ENCODE measurements at regions not wholly inside any gene's neighbourhood (a gene's known extent, or its start where the extent isn't known, plus 50 kb on each side); places are given as distances from the start of the nearest gene placed in this dataset.

DNA sequence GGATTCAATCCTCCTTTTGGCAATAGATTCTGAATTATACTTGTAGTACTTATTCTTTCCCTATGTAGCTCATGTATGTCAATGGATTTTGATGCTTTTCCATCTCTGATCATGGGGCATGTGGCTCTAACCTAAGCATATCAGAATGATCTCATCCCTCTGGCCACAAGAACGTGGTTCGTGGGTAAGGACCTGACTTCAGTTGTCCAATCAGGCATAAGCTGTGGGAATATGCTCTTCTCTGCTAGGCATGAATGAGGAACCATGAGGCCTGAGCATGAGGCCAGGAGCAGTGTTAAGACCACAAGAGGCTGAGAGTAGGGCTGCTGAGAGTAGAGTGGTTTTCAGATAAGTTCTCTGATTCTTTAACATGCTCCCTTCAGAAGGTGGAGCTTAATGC, 292.4 kb upstream of the TSHZ3 start:
- in situ Hi-C loops (cut with HindIII; ENCODE audit: low sequenced_read_pairs): no loop called here

DNA sequence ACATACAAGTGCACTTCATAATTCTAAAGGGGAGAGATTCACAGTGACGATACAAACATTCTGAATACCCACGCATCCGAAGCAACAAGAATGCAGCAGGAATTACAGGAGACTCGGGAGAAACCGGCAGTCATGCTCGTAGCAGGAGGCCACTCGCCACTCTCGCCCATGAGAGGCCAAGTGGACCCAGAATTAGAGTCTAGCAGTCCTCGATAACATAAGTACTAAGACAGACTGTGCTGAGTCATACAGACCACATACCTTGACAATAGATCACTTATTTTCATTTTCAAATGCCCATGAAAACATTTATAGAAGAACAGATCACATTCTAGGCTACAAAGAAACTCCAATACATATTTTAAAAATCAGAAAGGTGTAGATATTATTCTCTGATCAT, 299.1 kb upstream of the TSHZ3 start:
- in situ Hi-C loops (cut with HindIII; ENCODE audit: low sequenced_read_pairs): no loop called here

DNA sequence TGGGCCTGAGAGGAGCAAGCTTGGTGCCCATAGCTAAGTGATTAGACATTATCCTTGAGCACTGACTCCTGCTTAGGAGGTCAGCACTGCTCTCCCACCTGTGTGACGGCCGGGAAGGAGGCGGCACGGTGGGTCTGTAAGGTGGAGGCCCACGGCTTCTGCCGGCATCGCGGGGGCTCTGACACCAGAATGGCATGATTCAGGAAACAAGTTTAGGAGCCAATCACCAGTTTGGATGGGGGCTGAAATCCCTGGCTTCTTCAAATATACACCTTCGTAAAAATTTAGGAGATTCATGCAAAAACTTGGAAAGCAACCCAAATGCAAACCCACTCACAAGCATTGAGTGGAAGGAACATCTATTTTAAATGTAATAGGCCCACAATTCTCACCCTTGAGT, 307.3 kb upstream of the TSHZ3 start:
- in situ Hi-C loops (cut with HindIII; ENCODE audit: low sequenced_read_pairs): no loop called here

DNA sequence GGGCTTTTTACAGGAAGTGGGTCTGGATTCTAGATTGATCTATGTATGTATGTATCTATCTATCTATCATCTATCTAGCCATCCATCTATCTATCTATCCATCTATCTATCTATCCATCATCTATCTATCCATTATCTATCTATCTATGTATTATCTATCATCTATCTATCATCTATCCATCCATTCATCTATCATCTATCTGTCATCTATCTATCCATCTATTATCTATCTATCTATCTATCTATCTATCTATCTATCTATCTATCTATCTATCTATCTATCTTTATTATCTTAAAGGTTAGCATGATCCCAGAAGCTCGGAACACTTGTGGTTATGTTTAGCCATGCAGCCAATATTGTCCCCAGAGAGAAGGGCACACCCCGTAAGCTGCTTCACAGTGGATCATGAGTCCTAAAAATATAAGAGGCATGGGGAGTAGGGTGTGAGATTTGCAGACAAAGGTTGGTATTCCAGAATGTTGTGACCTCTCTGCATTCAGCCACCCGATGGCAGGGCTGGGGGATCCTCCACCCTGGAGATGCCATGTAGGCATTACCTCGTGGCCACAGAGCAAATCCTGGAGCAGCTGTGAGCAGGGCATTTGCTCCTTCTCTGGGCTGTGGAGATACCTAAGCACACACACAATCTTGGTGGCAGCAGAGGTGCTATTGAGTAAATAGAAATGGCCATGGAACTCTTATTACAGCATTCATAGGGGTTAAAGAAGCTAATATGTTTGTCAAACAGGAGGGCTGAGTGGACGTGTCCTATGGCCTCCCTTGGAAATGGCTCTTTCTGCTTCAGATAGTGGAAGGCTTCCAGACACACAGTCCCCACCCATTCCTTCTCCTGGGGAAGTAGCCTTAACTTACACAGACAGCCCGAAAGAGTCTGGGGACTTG, 310.0 kb upstream of the TSHZ3 start:
- in situ Hi-C loops (cut with HindIII; ENCODE audit: low sequenced_read_pairs): no loop called here

DNA sequence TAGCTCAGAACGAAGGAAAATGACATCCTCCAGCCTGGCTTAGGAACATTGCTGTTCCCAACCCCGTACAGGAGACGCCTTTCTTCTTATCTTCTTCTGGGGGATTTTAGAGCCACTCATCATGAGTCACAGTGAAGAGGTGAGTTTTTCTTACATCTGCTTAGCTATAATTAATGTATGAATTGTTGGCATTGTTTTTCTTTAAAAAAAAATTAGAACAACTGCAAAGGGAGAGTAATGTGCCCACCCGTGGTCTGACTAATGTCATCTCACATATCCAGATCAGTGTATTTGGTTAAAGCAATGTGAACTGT, 310.6 kb upstream of the TSHZ3 start:
- in situ Hi-C loops (cut with HindIII; ENCODE audit: low sequenced_read_pairs): no loop called here

DNA sequence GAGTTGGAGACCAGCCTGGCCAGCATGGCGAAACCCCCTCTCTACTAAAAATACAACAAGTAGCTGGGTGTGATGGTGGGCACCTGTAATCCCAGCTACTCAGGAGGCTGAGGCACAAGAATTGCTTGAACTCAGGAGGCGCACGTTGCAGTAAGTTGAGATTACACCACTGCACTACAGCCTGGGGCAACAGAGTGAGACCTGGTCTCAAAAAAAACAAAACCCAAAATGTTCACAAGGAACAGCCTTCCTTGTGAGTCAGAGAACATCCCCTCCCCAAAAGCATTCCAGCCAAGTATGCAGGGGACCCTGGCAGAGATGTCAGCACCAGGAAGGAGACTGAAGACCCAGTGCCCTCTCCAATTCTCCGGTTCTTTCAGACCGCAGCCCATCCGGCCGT, 314.9 kb upstream of the TSHZ3 start:
- in situ Hi-C loops (cut with HindIII; ENCODE audit: low sequenced_read_pairs): no loop called here

DNA sequence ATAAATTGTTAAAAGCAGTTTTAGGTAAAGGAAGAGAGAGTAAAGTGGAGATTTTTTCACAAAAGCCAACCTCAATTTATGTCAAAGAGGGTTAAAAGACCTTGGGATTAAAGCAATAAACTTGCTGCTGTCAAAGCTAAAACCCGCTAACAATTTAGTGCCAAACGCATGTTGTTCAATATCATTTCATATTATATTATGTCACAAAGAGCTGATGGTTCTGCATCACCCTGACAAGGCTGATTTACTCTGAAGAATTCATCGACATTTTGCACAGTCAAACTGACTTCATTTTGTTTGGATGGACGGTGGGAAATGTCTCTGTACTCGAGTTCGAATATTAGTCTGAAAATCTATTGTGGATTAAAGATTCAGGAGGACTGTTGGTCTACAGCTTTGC, 315.8 kb upstream of the TSHZ3 start:
- in situ Hi-C loops (cut with HindIII; ENCODE audit: low sequenced_read_pairs): no loop called here

DNA sequence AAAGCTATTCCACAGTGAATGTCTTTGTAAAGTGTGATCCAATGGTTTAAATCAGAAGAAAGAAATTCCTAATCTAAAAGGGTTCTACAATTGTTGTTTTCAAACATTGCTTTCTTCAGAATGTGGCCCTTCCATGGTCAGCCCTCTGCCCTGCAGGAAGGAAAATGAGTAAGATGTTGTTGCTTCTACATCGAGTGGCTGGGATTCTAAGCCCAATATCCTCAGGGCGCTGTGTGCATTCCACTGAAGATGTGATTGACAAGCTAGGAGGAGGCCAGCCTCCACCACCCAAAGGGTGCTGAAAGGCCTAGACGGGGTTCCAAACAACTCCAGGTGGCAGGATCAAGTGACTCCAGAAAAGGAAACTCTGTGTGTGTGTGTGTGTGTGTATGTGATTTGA, 316.9 kb upstream of the TSHZ3 start:
- in situ Hi-C loops (cut with HindIII; ENCODE audit: low sequenced_read_pairs): no loop called here

DNA sequence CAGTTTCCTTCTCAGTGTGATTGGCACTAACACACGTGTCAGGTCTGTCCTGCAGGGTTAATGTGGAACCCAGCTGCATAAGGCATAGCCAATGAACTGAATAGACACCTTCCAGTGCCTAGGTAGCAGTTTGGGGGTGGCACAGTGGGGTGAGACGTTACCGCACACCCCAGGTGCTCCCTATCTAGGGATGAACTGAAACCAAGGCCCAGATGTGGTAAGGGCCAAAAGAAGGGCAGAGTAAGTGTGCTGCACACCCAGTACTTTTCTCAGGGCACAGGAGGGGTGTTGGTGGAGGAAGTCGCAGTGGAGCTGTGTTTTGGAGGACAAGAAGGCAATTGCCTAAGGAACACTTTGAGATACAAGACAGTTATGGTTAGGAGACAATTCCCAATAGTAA, 317.9 kb upstream of the TSHZ3 start:
- in situ Hi-C loops (cut with HindIII; ENCODE audit: low sequenced_read_pairs): no loop called here

DNA sequence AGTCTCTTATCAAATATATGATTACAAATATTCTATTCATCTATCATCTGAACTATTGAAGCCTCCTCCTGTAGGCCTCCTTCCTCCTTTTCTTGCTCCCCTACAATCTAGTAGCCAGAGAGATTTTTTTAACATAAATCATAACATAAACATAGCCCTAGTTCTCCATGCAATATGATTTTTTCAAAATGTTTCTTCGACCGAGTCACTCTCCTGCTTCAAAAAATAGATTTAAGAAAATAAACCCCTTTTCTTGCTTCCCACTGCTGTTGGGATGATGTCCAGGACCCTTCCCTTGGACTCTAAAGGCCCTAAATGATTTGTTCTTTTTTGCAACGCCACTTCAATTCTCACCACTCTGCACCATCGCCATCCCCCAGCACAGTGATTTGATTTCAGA, 319.7 kb upstream of the TSHZ3 start:
- in situ Hi-C loops (cut with HindIII; ENCODE audit: low sequenced_read_pairs): no loop called here

DNA sequence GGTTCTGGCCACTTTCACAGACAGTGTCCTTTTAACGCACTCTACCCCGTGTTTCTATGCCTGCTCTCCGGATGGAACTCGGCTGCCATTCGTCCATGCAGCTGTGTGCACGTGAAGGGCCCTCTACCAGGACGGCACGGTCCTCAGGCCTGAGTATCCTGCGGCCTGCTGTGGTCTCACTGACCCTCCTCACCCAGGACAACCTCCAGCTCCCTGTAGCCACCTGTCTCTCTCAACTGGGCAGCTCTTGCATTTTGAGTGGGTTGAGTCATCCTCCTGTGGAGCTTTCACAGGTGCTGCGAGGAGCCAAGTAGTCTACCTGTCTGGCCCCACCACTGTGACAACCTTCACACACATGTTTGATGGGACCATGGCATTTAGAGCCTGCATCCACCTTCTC, 321.7 kb upstream of the TSHZ3 start:
- in situ Hi-C loops (cut with HindIII; ENCODE audit: low sequenced_read_pairs): no loop called here

DNA sequence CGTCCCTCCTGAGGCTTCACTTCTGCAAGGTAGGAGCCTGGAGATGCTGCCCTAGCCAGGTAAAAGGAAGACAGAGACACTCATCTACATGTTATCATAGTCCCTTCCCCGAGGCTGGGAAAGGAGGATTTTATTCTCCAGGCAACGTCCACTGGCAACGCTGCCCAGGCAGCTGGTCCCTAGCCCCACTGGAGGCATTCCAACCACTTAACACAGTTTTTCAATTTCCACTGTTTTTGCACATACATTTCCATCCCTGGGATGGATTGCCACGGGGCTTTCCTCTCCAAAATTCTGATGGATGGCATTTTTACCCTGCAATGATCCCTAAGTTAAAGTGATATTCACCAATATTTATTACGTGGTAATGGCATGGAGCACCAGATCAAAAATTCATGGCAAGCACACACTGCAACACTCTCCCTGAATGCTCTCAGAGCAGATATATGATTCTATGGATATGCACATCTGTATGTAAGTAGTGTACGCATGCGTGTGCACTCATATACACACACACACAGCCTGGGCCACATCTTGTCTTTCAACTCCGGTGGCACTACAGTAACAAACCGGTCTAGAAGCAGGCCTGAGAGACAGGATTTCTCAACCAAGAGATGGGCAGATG, 322.3 kb upstream of the TSHZ3 start:
- in situ Hi-C loops (cut with HindIII; ENCODE audit: low sequenced_read_pairs): no loop called here

DNA sequence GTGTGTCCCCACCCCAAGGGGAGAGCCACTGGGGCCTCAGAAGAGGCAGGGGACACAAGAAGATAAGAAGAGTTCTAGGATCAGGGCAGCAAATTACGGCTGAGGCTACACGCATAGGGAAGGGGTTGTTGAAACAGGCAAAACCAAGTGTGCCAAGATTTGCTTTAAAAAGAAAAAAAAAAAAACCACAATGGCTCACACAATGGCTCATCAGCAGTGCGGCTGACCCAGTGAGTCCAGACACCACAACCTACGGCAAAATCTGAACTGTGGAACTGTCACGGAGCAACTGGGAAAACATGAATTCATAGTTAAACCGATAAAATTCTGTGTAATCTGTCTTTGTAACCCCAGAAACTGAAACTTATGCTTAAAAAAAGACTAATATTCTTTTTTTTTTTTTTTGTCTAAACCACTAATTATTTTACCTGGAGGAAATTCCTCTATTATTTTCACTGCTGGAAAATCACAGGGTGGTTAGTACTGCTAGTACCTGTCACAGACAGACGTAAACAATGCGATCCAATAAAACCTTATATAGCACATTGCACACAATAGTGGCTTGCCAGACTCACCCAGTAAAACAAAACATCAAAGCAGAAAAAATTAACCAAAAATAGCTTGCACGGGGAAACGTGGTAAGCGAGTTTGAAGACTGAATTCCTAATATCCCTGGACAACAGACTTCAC, 325.4 kb upstream of the TSHZ3 start:
- in situ Hi-C loops (cut with HindIII; ENCODE audit: low sequenced_read_pairs): no loop called here

DNA sequence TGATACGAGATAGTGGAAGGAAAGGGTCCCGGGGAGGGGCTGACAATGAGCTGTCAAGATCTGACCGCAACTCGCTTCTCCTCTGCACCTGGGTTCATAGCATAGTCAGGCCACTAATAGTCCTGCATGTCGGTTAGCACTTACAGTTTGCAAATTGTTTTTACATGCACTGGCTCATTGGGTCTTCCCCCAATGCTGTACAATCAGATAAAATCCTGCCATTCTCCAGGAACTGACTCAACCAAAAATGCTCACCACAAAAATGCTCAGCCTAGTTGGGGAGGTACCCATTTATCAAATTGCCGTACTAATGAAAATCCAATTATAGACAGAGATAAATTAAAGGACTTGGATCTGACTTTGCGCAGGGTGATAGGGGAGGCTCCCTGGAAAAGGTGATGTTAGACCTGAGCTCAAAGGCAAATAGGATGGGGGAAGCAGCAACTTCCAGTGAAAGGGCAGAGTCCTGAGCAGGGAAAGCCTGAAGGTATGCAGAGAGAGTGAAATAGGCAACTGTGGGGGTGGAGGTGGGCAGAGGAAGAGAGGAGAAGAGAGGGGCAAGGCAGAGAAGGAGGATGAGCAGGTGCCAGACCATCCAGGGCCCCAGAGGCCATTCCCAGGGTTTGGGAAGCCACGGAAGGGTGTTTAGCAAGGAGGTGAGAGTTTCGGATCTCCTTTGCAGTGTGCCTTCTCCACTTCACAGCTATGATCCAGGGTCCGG, 326.1 kb upstream of the TSHZ3 start:
- in situ Hi-C loops (cut with HindIII; ENCODE audit: low sequenced_read_pairs): no loop called here

DNA sequence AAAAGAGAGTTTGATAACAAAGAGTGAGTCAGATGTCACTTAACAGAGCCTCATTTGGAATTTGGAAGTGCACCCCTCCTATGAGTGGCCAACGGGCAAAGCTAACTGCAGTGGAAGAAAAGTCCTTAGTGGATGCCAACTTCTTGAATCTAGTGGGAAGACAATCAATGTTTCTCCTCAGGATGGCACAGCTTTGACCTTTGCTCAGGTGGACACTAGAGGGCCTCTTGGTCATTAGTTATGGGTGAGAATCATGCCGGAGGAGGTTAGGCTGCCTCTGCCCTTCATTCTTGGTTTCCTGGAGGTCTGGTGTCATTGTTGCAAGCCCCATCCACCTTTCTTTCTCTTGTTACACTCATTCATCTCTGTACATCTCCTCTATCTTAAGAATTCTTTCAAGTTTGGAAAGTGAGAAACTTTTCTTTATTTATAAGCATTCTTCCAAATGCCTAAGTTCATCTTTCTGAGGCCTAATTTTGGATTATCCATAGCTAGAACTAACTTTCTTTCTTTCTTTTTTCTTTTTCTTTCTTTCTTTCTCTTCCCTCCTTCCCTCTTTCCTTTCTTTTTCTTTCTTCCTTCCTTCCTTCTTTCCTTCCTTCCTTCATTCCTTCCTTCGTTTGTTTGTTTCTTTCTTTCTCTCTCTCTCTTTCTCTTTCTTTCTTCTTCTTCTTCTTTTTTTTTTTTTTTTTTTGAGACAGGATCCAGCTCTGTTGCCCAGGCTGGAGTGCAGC, 327.2 kb upstream of the TSHZ3 start:
- in situ Hi-C loops (cut with HindIII; ENCODE audit: low sequenced_read_pairs): no loop called here

DNA sequence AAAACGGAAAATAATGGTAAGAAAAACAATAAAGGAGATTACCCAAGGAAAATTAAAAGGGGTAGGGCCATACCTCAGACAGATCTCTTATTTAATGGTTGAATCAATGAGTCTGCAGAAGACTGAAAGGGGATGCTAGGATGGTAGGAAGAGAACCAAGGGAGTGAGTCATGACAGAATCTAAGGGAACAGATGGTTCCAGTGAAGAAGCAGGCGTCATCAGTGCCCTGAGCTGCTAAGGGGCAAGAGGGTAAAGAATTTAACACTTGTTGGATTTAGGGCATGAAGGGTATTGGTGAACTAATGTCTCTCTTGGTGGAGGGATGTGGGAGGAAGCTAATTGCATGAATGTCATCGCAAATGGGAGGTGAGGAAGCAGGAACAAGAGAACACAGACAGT, 329.2 kb upstream of the TSHZ3 start:
- in situ Hi-C loops (cut with HindIII; ENCODE audit: low sequenced_read_pairs): no loop called here

DNA sequence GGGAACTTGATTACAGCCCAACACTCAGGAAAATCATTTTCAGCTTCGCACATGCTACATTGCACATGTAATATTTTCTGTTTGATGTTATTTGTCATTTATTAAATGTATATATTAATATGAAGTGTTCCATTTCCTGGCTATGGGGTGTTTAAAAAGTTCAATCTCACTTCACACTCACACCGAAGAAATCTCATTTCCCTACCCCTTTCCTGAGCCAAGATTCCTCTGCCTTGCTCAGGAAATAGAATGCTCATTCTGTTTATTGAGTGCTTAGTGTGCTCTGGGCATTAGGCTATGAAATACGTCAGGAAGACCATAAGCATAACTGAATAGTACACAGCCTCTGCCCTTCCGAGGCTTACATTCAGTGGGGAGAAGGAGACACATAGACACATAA, 331.9 kb upstream of the TSHZ3 start:
- in situ Hi-C loops (cut with HindIII; ENCODE audit: low sequenced_read_pairs): no loop called here

DNA sequence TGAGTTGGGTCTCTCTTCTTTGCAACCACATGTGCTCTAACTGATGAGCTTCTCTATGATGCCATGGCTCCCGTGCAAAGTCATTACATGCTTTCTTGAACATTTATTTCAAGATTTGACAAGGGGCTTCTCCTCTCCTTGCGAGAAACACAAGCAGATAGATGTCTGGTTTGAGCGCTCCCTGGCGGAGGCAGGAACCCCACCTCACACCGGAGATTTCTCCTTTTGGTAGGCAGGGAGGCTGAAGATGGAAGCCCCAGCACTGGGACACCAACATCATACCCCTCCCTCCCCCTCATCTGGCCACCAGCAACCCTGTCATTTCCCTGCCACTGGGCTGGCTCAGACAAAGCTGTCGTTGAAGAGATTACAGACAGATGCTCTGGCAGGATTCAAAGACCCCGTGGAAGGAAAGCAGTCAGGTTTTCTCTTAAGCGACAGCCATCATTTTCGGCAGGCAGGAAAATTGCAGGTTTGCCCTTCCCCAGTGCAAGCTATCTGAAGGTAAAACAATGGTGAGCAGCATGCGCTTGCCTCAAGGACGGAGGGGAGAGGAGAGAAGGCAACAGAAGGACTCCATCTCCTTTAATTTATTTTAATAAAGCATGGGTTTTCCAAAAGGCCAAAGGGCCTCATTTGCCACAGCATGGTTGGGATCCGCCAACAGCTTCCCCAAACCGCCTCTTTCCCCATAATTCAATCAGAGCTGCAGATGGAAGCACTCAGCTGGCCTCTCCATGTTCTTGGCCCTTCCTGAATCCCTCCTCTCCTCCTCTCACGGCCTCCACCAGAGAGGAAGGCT, 344.1 kb upstream of the TSHZ3 start:
- in situ Hi-C loops (cut with HindIII; ENCODE audit: low sequenced_read_pairs): no loop called here

DNA sequence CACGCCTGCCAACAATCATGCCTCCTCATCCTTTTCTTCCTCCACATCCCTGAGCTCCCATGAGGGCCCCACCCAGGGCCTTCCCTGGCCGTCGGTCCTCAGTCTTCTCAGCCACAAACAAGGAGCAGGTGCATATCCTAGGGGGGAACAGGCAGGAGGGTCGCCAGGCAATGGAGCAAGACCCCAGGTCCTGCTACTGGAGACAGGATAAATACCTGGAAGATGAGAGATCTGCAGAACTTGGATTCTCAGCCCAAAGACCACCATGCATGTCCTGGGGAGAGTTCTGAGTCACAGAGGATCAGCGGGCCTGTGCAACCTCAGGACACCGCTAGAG, 344.7 kb upstream of the TSHZ3 start:
- in situ Hi-C loops (cut with HindIII; ENCODE audit: low sequenced_read_pairs): no loop called here

DNA sequence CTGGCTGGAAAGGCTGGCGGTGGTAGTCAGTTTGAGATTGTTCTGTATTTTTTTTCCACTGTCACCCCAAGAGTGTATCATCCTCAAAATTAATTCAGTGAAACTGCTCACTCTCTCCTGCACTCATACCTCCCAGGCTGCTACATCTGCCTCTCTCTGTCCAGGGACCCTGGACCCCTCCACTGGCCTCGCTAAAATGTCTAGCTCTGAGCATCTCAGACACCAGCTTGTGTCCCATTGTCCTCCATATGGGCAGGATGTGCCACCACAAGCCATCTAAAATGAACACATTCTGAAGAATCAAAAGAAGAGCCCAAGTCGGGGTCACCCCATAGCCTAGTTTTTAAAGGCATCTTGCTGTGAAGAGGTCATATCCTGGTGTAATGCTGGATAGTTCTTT, 345.5 kb upstream of the TSHZ3 start:
- in situ Hi-C loops (cut with HindIII; ENCODE audit: low sequenced_read_pairs): no loop called here

Measured in DLD1 (cell line).